PC-3 (cell line): ENCODE measurements at regions not wholly inside any gene's neighbourhood (a gene's known extent, or its start where the extent isn't known, plus 50 kb on each side); places are given as distances from the start of the nearest gene placed in this dataset.

ENCODE experiments used
- EZH2 ChIP-seq: fragments of 300-600 bp; sonication (generic); IDR thresholded peaks from one replicate; pipeline ENCODE4 v1.6.1; 2017; ENCODE audit warnings: antibody characterized with exemption, mild to moderate bottlenecking, low read length; ENCODE audit not compliant: unreplicated experiment
- EZH2phosphoT487 ChIP-seq: fragments of 300-600 bp; sonication (generic); IDR thresholded peaks from 2 replicates; pipeline ENCODE4 v1.6.1; 2018; ENCODE audit warnings: mild to moderate bottlenecking, antibody characterized with exemption, low read length, borderline replicate concordance
- TF ChIP-seq, protein P1 (sequence below): fragments of 300-600 bp; sonication (generic); conservative IDR thresholded peaks from 2 replicates; pipeline ENCODE4 v1.5.1; 2017; ENCODE audit warnings: antibody characterized with exemption, low read depth, mild to moderate bottlenecking, low read length

DNA sequence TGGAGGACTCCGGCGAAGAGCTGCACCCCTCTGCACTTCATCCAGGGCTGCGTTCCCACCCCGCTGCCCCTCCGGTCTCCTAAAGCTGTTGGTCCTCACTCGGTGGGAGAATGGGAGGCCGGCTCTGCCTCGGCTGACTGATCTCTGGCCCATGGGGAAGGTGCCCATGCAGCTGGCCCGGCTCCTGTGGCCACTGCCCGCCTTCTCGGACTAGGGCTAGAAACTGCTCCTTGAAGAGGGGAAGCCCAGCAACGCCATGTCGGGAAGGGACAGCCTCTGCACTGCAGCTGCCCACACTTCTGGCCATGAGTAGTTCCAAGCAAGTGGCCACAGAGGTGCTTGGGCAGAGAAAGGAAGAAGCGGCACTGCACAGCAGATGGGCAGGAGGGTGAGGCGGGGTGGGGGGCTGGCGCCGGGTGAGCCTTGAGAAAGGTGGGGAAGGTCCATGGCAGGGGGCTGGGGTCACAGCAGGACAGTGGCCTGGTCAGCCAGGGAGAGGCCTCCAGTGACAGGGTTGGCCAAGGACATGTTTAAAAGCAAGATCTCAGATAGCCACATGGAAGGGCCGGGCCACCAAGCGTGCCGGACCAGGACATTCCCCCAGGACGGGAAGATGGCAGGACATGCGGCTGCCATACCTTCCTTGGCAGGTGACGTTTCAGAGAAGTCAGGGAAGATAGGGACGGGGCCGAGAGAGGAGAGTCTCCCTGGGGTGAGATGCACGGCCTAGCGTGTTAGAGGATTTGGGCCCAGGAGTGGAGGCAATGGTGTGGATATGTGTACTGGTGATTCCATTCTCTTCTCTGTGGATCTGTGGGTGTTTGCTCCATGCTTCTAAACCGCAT, 158.8 kb upstream of the HDAC4 start:
- TF ChIP-seq, protein P1, sequence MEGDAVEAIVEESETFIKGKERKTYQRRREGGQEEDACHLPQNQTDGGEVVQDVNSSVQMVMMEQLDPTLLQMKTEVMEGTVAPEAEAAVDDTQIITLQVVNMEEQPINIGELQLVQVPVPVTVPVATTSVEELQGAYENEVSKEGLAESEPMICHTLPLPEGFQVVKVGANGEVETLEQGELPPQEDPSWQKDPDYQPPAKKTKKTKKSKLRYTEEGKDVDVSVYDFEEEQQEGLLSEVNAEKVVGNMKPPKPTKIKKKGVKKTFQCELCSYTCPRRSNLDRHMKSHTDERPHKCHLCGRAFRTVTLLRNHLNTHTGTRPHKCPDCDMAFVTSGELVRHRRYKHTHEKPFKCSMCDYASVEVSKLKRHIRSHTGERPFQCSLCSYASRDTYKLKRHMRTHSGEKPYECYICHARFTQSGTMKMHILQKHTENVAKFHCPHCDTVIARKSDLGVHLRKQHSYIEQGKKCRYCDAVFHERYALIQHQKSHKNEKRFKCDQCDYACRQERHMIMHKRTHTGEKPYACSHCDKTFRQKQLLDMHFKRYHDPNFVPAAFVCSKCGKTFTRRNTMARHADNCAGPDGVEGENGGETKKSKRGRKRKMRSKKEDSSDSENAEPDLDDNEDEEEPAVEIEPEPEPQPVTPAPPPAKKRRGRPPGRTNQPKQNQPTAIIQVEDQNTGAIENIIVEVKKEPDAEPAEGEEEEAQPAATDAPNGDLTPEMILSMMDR = no peak
- no peak for TF ChIP-seq EZH2
- no peak for TF ChIP-seq EZH2phosphoT487
